Fibroblast of lung (primary cell): ENCODE measurements at regions not wholly inside any gene's neighbourhood (a gene's known extent, or its start where the extent isn't known, plus 50 kb on each side); places are given as distances from the start of the nearest gene placed in this dataset.

Experiments
- DNase-seq, 2 donors: peaks; one replicate each; pipeline versions ENCODE4 v3.0.0 to v3.0.0-alpha.2; 2010; ENCODE audit warnings: low read depth in 2 of 2
- H2AFZ ChIP-seq: 2 replicates; pipeline ENCODE4 v1.5.1; 2012; ENCODE audit warnings: low read length, control low read depth, inconsistent platforms
- H3K27ac ChIP-seq: 2 replicates; pipeline ENCODE4 v1.5.1; 2011; ENCODE audit warnings: low read length, control low read depth; ENCODE audit not compliant: insufficient read depth
- H3K27me3 ChIP-seq: 2 replicates; pipeline ENCODE4 v1.5.1; 2011; ENCODE audit warnings: mild to moderate bottlenecking, low read length; ENCODE audit not compliant: control insufficient read depth, insufficient read depth
- H3K36me3 ChIP-seq: 2 replicates; pipeline ENCODE4 v1.5.1; 2011; ENCODE audit warnings: low read length; ENCODE audit not compliant: control insufficient read depth, insufficient read depth
- H3K4me1 ChIP-seq: 2 replicates; pipeline ENCODE4 v1.5.1; 2011; ENCODE audit warnings: low read length; ENCODE audit not compliant: control insufficient read depth, insufficient read depth; ENCODE audit errors: extremely low read depth
- H3K4me2 ChIP-seq: 2 replicates; pipeline ENCODE4 v1.5.1; 2011; ENCODE audit warnings: low read length, control low read depth; ENCODE audit not compliant: insufficient read depth; ENCODE audit errors: extremely low read depth
- H3K4me3 ChIP-seq, 4 experiments: fragments of 200-600 bp in 1 of 4; sonication (generic) in 1 of 4; replicated peaks in 1 of 4; 2 replicates each; pipeline ENCODE4 v1.5.1; 2011 to 2016; ENCODE audit warnings: low read length in 4 of 4, low read depth in 3 of 4, mild to moderate bottlenecking in 3 of 4, control low read depth in 2 of 4, inconsistent platforms in 1 of 4, mixed read lengths in 1 of 4; ENCODE audit not compliant: insufficient read depth in 1 of 4; ENCODE audit errors: control extremely low read depth in 1 of 4
- H3K79me2 ChIP-seq: 2 replicates; pipeline ENCODE4 v1.5.1; 2012; ENCODE audit warnings: mild to moderate bottlenecking, low read length, inconsistent platforms; ENCODE audit not compliant: control insufficient read depth, insufficient read depth
- H3K9ac ChIP-seq: 2 replicates; pipeline ENCODE4 v1.5.1; 2011; ENCODE audit warnings: mild to moderate bottlenecking, low read length, control low read depth; ENCODE audit not compliant: insufficient read depth
- H3K9me3 ChIP-seq: 2 replicates; pipeline ENCODE4 v1.5.1; 2012; ENCODE audit warnings: low read depth, low read length; ENCODE audit not compliant: control insufficient read depth, insufficient read depth
- H4K20me1 ChIP-seq: 2 replicates; pipeline ENCODE4 v1.5.1; 2011; ENCODE audit warnings: low read length; ENCODE audit not compliant: control insufficient read depth, insufficient read depth; ENCODE audit errors: extremely low read depth
- EZH2 ChIP-seq: IDR thresholded peaks from 2 replicates; pipeline ENCODE4 v1.5.1; 2012; ENCODE audit warnings: low read length, control low read depth, mild to moderate bottlenecking; ENCODE audit errors: missing control alignments
- TF ChIP-seq, protein P1 (sequence below), 2 donors: IDR thresholded peaks in 1 of 2; conservative IDR thresholded peaks in 1 of 2; 1 replicate in 1 of 2; 2 replicates in 1 of 2; pipeline ENCODE4 v1.5.1; 2011 to 2012; ENCODE audit warnings: low read length in 2 of 2, control low read depth in 1 of 2, inconsistent platforms in 1 of 2, low read depth in 1 of 2, mild to moderate bottlenecking in 1 of 2

- Histone ChIP-seq H3K4me3 (no peak overlapping the region), H3K27ac (no peak overlapping the region), H3K27me3 (no peaks in the 10 kb centered on the region), H3K4me1 (no peaks in the 10 kb centered on the region), H3K9ac (no peak overlapping the region), H3K79me2 (no peaks in the 10 kb centered on the region), H3K4me2 (no peak overlapping the region), H3K9me3 (no peaks in the 10 kb centered on the region), H3K36me3 (no peaks in the 10 kb centered on the region), H4K20me1 (no peaks in the 10 kb centered on the region), H2AFZ (no peak overlapping the region)
- no peak for DNase-seq
- no peak for TF ChIP-seq EZH2
- TF ChIP-seq, protein P1, sequence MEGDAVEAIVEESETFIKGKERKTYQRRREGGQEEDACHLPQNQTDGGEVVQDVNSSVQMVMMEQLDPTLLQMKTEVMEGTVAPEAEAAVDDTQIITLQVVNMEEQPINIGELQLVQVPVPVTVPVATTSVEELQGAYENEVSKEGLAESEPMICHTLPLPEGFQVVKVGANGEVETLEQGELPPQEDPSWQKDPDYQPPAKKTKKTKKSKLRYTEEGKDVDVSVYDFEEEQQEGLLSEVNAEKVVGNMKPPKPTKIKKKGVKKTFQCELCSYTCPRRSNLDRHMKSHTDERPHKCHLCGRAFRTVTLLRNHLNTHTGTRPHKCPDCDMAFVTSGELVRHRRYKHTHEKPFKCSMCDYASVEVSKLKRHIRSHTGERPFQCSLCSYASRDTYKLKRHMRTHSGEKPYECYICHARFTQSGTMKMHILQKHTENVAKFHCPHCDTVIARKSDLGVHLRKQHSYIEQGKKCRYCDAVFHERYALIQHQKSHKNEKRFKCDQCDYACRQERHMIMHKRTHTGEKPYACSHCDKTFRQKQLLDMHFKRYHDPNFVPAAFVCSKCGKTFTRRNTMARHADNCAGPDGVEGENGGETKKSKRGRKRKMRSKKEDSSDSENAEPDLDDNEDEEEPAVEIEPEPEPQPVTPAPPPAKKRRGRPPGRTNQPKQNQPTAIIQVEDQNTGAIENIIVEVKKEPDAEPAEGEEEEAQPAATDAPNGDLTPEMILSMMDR (conservative IDR thresholded peaks at IDR 0.05 in 1 of 2, IDR thresholded peaks at IDR 0.05 in 1 of 2; ENCODE audit: low read depth in 1 of 2, low read length in 2 of 2), result no peak
These were observed 177.6 kb downstream of the DIRAS2 start for GRCh38 chr9:90464978-90465377.

GRCh38 chr9:90466441-90466840 lies 176.2 kb downstream of the DIRAS2 start:
- Histone ChIP-seq H3K27me3 (no peaks in the 10 kb centered on the region), H3K79me2 (no peaks in the 10 kb centered on the region), H2AFZ (no peak overlapping the region), H3K4me1 (no peaks in the 10 kb centered on the region), H4K20me1 (no peaks in the 10 kb centered on the region), H3K9me3 (no peaks in the 10 kb centered on the region), H3K36me3 (no peaks in the 10 kb centered on the region), H3K9ac (no peak overlapping the region), H3K4me2 (no peak overlapping the region), H3K27ac (no peak overlapping the region), H3K4me3 (no peak overlapping the region)
- no peak for TF ChIP-seq EZH2
- TF ChIP-seq, protein P1 (conservative IDR thresholded peaks at IDR 0.05 in 1 of 2, IDR thresholded peaks at IDR 0.05 in 1 of 2; ENCODE audit: low read depth in 1 of 2, low read length in 2 of 2), result no peak
- no peak for DNase-seq

GRCh38 chr9:90469435-90469834 lies 173.2 kb downstream of the DIRAS2 start:
- Histone ChIP-seq H2AFZ (no peak overlapping the region), H3K9ac (no peak overlapping the region), H3K4me2 (no peak overlapping the region), H3K4me3 (no peak overlapping the region), H3K27ac (no peak overlapping the region), H3K27me3 (no peaks in the 10 kb centered on the region), H3K79me2 (no peaks in the 10 kb centered on the region), H4K20me1 (no peaks in the 10 kb centered on the region), H3K9me3 (no peaks in the 10 kb centered on the region), H3K36me3 (no peaks in the 10 kb centered on the region), H3K4me1 (no peaks in the 10 kb centered on the region)
- no peak for TF ChIP-seq EZH2
- TF ChIP-seq, protein P1 (conservative IDR thresholded peaks at IDR 0.05 in 1 of 2, IDR thresholded peaks at IDR 0.05 in 1 of 2; ENCODE audit: low read depth in 1 of 2, low read length in 2 of 2), result no peak
- DNase-seq, result no peak
